Epithelial cell of proximal tubule (primary cell): ENCODE measurements at regions not wholly inside any gene's neighbourhood (a gene's known extent, or its start where the extent isn't known, plus 50 kb on each side); places are given as distances from the start of the nearest gene placed in this dataset.

Experiments
- DNase-seq: peaks from one replicate; pipeline ENCODE4 v3.0.0-alpha.2; 2011; ENCODE audit warnings: low read depth
- H3K4me3 ChIP-seq: 2 replicates; pipeline ENCODE4 v1.5.1; 2011; ENCODE audit warnings: low read depth, mild to moderate bottlenecking, low read length
- TF ChIP-seq, protein P1 (sequence below): conservative IDR thresholded peaks from 2 replicates; pipeline ENCODE4 v1.5.1; 2012; ENCODE audit warnings: low read depth, mild to moderate bottlenecking, low read length

- DNase-seq = no peak
- H3K4me3 ChIP-seq = no peak overlapping the region
- TF ChIP-seq, protein P1, sequence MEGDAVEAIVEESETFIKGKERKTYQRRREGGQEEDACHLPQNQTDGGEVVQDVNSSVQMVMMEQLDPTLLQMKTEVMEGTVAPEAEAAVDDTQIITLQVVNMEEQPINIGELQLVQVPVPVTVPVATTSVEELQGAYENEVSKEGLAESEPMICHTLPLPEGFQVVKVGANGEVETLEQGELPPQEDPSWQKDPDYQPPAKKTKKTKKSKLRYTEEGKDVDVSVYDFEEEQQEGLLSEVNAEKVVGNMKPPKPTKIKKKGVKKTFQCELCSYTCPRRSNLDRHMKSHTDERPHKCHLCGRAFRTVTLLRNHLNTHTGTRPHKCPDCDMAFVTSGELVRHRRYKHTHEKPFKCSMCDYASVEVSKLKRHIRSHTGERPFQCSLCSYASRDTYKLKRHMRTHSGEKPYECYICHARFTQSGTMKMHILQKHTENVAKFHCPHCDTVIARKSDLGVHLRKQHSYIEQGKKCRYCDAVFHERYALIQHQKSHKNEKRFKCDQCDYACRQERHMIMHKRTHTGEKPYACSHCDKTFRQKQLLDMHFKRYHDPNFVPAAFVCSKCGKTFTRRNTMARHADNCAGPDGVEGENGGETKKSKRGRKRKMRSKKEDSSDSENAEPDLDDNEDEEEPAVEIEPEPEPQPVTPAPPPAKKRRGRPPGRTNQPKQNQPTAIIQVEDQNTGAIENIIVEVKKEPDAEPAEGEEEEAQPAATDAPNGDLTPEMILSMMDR = no peak
These were observed 101.5 kb upstream of the ZNF644 start for GRCh38 chr1:91123319-91123718.

GRCh38 chr1:91122106-91122717 lies 100.4 kb upstream of the ZNF644 start:
- no peak for DNase-seq
- no peak overlapping the region for H3K4me3 ChIP-seq
- TF ChIP-seq, protein P1 = no peak

DNA sequence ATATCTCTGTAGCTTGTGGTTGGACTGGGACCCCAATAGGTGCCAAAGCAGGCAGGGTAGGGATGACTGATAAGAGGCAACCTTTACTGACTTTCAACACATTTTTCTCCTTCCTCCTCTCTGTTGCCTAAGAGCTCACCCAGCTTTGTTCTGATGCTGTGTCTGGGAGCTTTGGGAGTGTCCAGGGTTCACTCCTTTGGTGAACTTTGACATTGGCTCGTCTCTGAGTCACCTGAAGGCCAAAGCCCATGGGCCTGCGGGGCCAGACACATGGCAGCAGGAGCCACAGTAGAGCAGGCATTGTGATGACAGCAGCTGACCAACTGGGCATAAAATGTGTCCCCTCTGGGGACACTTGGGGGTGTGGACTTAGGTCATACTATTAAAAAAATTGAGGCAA lies 99.5 kb upstream of the ZNF644 start:
- no peak for DNase-seq
- TF ChIP-seq, protein P1 = no peak
- H3K4me3 ChIP-seq = no peak overlapping the region

GRCh38 chr1:91120936-91121335 lies 99.1 kb upstream of the ZNF644 start:
- TF ChIP-seq, protein P1 = no peak
- DNase-seq = no peak

DNA sequence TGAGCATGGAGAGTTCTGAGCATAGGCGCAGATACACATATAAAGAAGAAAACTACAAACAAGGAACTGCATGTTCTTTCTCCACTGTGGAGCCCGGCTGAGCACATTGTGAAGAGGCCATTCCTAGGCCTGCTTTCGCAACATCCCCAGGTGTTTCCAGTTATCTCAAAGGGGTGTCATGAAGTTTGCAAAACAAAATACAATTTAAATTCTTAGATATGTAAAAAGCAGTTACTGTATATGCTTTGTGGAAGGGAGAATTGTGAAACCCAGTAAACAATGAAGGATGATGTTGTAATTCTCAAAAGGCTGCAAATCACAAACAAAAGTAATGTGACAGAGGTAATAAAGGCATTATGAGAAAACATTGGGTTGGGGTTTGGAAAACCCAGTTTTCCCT lies 98.6 kb upstream of the ZNF644 start:
- no peak overlapping the region for H3K4me3 ChIP-seq
- no peak for DNase-seq
- TF ChIP-seq, protein P1 = no peak

More at GRCh38 chr1:91120936-91121335, 99.1 kb upstream of the ZNF644 start:
- no peak overlapping the region for H3K4me3 ChIP-seq

GRCh38 chr1:91104712-91105111 lies 82.9 kb upstream of the ZNF644 start:
- TF ChIP-seq, protein P1 = no peak
- no peak for DNase-seq
- H3K4me3 ChIP-seq = no peak overlapping the region

DNA sequence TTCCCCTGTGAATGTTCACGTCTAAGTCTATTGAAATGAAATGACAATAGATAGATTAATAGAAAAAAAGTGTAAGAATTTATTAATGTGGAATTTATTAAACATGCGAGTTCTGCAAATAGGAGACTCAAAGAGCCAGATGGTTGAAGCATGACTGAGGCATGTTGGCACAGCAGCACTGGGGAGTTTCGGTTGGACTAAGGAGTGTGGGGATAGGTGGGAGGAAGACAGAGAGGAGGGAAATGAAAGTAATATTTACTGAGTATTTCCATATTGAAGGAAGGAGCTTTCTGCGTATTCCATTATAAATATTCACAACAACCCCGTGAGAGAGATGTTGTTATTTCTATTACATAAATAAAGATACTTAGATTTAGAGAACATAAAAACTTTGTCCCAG lies 79.5 kb upstream of the ZNF644 start:
- no peak for DNase-seq
- TF ChIP-seq, protein P1 = no peak
- no peak overlapping the region for H3K4me3 ChIP-seq
